DMS53 treated with DMSO at 0.1 percent for 48 hours (cell line): ENCODE measurements at regions not wholly inside any gene's neighbourhood (a gene's known extent, or its start where the extent isn't known, plus 50 kb on each side); places are given as distances from the start of the nearest gene placed in this dataset.

Experiments
- DNase-seq: peaks from one replicate; lab custom pipeline; 2025; ENCODE audit not compliant: unreplicated experiment; lab: John Stamatoyannopoulos, UW

- no peak for DNase-seq
Observed at GRCh38 chr17:72056727-72057290, 64.0 kb upstream of the SOX9 start.

DNA sequence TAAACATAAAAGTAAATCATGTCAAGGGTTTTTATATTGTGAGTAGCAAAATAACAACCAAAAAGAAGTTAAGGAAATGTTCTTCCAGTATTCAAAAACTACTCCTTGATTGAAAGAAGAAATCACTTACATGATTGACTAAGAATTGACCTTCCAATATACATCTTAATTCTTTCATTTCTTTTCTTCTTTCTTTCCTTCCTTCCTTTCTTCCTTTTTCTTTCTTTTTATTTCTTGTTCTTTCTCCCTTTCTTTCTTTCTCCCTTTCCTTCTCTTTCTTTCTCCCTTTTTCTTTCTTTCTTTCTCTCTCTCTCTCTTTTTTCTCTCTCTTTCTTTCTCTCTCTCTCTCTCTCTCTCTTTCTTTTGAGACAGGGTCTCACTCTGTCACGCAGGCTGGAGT lies 60.7 kb upstream of the SOX9 start:
- no peak for DNase-seq

GRCh38 chr17:72063262-72063661 lies 57.6 kb upstream of the SOX9 start:
- no peak for DNase-seq

DNA sequence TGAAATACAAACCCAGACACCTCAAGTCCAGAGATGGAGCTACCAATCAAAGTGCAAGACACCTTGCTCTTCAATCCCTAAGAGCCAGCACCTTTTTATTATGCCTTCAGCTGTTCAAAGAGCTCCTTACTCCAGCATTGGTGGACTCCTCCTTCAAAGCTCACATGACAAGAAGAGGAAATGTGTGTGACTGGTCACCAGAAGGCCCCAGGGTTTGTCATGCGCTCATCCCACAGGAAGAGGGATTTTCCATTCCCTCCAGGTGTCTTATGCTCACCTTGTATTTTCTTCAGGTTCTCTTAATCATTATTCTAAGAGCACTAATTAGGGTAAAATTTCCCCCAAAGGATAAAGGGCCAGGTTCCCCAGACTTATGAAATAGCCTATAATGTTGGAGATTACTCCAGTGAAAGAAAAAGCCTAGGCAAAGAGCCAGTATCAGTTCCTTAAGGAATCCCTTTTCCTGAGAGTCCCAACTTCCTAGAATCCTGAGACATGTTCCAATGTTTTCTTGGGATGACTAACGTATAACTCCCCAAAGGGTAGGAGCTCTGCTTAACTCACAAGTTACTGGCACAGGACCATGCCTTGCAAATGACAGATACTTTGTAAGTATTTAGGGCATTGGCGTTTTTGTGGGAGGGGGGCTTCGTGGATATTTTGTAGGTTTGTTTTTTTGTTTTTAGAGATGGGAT lies 56.9 kb upstream of the SOX9 start:
- DNase-seq, result no peak

DNA sequence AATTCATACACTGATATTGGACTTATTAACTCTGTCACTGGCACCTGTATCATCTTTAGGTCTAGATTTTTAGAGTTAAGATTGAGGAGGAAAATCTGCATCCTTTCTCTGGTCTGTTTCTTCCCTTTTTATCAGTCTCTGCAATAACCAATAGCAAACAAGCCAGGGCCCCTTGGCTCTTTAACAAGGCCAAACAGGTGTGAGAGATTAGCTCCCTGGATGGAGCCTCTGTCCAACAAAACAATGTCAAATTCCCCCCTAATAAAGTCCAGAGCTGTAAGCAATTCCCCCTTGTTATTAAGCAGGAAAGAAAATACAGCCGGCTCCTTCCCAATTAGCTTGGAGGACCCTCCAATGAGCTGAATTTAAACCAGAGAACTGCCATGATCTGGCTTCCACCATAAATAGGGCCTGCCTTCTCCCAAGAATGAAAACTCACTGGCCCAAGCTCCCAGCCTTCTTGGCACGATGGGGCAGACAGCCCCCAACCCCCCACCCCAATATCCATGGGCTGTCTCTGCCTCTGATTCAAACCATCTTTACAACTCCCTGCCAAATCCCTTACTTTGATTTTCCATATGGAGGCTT lies 56.1 kb upstream of the SOX9 start:
- DNase-seq, result no peak

DNA sequence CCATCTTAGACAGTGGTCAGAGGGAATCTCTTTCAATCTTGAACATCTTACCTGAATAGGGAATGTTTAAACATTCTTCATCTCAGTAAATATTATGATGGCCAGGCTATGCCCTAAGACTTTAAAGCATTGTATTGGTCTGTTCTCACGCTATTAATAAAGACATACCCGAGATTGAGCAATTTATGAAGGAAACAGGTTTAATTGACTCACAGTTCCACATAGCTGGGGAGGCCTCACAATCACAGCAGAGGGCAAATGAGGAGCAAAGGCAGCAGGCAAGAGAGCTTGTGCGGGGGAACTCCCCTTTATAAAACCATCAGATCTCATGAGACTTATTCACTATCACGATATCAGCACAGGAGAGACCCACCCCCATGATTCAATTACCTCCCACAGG lies 55.3 kb upstream of the SOX9 start:
- DNase-seq, result no peak

DNA sequence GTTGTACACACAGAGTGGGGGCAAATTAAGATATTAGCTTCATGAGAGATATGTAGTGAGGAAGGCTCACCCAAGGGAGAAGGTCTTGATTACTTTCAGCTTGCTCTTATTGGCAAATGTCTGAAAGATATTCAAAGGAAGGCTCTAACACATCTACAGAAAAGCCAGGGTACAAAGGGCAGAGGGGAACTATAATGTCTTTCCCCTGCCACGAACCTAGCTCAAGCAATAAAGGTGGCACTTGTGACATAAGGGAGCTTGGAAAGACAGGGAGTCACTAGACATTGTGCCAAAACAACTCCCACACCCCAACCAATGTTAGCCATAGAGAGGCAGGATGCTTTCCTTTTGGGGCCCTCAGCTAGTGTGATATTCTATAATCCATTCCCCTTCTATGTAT lies 52.2 kb upstream of the SOX9 start:
- DNase-seq, result no peak

GRCh38 chr17:72069586-72070202 lies 51.1 kb upstream of the SOX9 start:
- DNase-seq, result no peak
